Pancreas (tissue), 10 donors: ENCODE measurements at regions not wholly inside any gene's neighbourhood (a gene's known extent, or its start where the extent isn't known, plus 50 kb on each side); places are given as distances from the start of the nearest gene placed in this dataset.

Experiments
- ATAC-seq, 4 donors: fragments of 200-7000 bp; cut with Tn5 transposase; one replicate each; pipeline versions ENCODE4 v1.8.0 to v1.9.1; 2020; ENCODE audit warnings: mild to moderate bottlenecking in 4 of 4, moderate library complexity in 4 of 4
- DNase-seq, 6 donors: peaks; one replicate each; pipeline ENCODE4 v3.0.0-alpha.2; 2020
- FAIRE-seq: peaks from 2 replicates; lab custom pipeline; 2012; peaks lifted over from hg19 to GRCh38; lab: Jason Lieb, UNC
- H3K27ac ChIP-seq, 4 donors: fragments of 200-600 bp; sonication (generic); 1 replicate in 3 of 4; 2 replicates in 1 of 4; pipeline versions ENCODE4 v1.5.0 to v1.8.0; 2020
- H3K27me3 ChIP-seq, 4 donors: fragments of 200-600 bp; one replicate each; pipeline ENCODE4 v1.8.0; 2021
- H3K36me3 ChIP-seq, 3 donors: fragments of 200-600 bp; sonication (generic) in 1 of 3; one replicate each; pipeline versions ENCODE4 v1.5.0 to v1.8.0; 2020 to 2021
- H3K4me1 ChIP-seq, 3 donors: fragments of 200-600 bp; one replicate each; pipeline ENCODE4 v1.8.0; 2021
- H3K4me3 ChIP-seq, 4 donors: fragments of 200-600 bp; sonication (generic) in 2 of 4; one replicate each; pipeline versions ENCODE4 v1.5.0 to v1.8.0; 2020 to 2021
- H3K9me3 ChIP-seq, 4 donors: fragments of 200-600 bp; one replicate each; pipeline ENCODE4 v1.8.0; 2021
- whole genome bisulfite sequencing, 2 donors: extraction: QIAGEN DNeasy Blood & Tissue Kit; methylation state at CpG; one replicate each; pipeline ENCODE4 v1.1.7; 2013; 5-methylcytosine and 5-hydroxymethylcytosine counted together
- intact Hi-C, 3 donors: fragments of 100-400 bp; cut with DNase I; formaldehyde crosslinking; loops; one replicate each; pipeline versions ENCODE4 v1.11.1 to v1.14.2; 2022
- TF ChIP-seq, protein P1 (sequence below), 4 donors: fragments of 200-600 bp; sonication (generic) in 3 of 4; IDR thresholded peaks; one replicate each; pipeline versions ENCODE4 v1.5.0 to v1.8.0; 2021; ENCODE audit warnings: antibody characterized with exemption in 4 of 4
- donor health status: healthy with polysubstance abuse.
- donor health status: DM: no; HTN: no; CAD: no; lungs with moderate emphysema.
- donor health status: DM: no; HTN: no; CAD: no.
- donor health status: control.
- donor health status: control.
- donor health status: Bipolar disorder and iron deficiency.
- donor health status: DM: yes; HTN: yes; CAD: no.
- donor health status: DM: no; HTN: no; CAD: no.
- donor health status: DM: no; HTN: no; CAD: no.
- donor health status: DM: yes; HTN: yes; CAD: no.

- TF ChIP-seq, protein P1, sequence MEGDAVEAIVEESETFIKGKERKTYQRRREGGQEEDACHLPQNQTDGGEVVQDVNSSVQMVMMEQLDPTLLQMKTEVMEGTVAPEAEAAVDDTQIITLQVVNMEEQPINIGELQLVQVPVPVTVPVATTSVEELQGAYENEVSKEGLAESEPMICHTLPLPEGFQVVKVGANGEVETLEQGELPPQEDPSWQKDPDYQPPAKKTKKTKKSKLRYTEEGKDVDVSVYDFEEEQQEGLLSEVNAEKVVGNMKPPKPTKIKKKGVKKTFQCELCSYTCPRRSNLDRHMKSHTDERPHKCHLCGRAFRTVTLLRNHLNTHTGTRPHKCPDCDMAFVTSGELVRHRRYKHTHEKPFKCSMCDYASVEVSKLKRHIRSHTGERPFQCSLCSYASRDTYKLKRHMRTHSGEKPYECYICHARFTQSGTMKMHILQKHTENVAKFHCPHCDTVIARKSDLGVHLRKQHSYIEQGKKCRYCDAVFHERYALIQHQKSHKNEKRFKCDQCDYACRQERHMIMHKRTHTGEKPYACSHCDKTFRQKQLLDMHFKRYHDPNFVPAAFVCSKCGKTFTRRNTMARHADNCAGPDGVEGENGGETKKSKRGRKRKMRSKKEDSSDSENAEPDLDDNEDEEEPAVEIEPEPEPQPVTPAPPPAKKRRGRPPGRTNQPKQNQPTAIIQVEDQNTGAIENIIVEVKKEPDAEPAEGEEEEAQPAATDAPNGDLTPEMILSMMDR (IDR thresholded peaks at IDR 0.05): no peak
- WGBS, 2 donors: 44 to 55% methylated on average over 2 of the region's 2 CpGs
- Histone ChIP-seq H3K4me1 (peaks cover 0 to 7% (median 0%) of the 10 kb centered on the region in 3 donors), H3K4me3 (no peak overlapping the region), H3K27ac (no peak overlapping the region), H3K27me3 (no peaks in the 10 kb centered on the region), H3K9me3 (no peaks in the 10 kb centered on the region), H3K36me3 (no peaks in the 10 kb centered on the region)
- no peak for DNase-seq
- ATAC-seq: no peak
- intact Hi-C loops: no loop called here
- FAIRE-seq: no peak
Measured at GRCh38 chr22:27175974-27176373, 518.6 kb downstream of the MIAT start.

- Histone ChIP-seq H3K36me3 (no peaks in the 10 kb centered on the region), H3K27ac (no peak overlapping the region), H3K27me3 (no peaks in the 10 kb centered on the region), H3K4me3 (no peak overlapping the region), H3K4me1 (peaks cover 0 to 7% (median 0%) of the 10 kb centered on the region in 3 donors), H3K9me3 (no peaks in the 10 kb centered on the region)
- FAIRE-seq (no peak), ATAC-seq (no peak), DNase-seq (no peak)
- intact Hi-C loops: no loop called here
- WGBS, 2 donors: 73 to 95% methylated on average over 3 of the region's 3 CpGs
- TF ChIP-seq, protein P1 (IDR thresholded peaks at IDR 0.05): no peak
Measured at GRCh38 chr22:27179161-27179560, 521.8 kb downstream of the MIAT start.

- H3K36me3 ChIP-seq: no peaks in the 10 kb centered on the region
- 85 to 87% methylated on average over 4 of the region's 4 CpGs for WGBS, 2 donors
- TF ChIP-seq, protein P1 (IDR thresholded peaks at IDR 0.05): no peak
- no peak for ATAC-seq
- no peak for DNase-seq
- no peak for FAIRE-seq
- no peaks in the 10 kb centered on the region for H3K4me1 ChIP-seq
- no peak overlapping the region for H3K27ac ChIP-seq
- H3K27me3 ChIP-seq: no peaks in the 10 kb centered on the region
- intact Hi-C loops: no loop called here
- H3K9me3 ChIP-seq: no peaks in the 10 kb centered on the region
- H3K4me3 ChIP-seq: no peak overlapping the region
Measured at GRCh38 chr22:27181537-27181936, 524.1 kb downstream of the MIAT start.

DNA sequence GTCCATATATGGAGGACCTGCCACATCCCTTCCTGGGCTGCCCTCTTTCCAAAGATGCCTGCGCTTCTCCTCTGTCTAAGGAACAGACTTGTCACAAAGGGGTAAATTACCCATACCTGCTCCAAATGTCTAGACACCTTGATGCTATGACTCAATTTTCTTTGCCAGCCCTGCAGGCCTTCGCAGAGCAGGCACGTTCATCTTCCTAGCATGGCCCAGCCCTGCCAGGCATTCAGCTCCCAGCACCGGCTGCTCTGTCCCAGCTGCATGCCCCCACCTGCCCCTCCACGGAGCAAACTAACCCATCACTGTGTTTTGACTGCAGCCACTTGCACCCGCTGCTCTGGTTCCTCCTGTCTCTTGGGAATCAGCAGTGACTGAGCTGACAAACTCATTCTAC, 526.1 kb downstream of the MIAT start:
- TF ChIP-seq, protein P1 (IDR thresholded peaks at IDR 0.05): no peak
- FAIRE-seq: no peak
- no peaks in the 10 kb centered on the region for H3K9me3 ChIP-seq
- no peak for ATAC-seq
- intact Hi-C loops: no loop called here
- no peaks in the 10 kb centered on the region for H3K36me3 ChIP-seq
- no peak overlapping the region for H3K27ac ChIP-seq
- no peaks in the 10 kb centered on the region for H3K27me3 ChIP-seq
- no peaks in the 10 kb centered on the region for H3K4me1 ChIP-seq
- DNase-seq: no peak
- WGBS, 2 donors: 86 to 89% methylated on average over 6 of the region's 6 CpGs
- no peak overlapping the region for H3K4me3 ChIP-seq

- H3K36me3 ChIP-seq: no peaks in the 10 kb centered on the region
- intact Hi-C loops: no loop called here
- FAIRE-seq (no peak), DNase-seq (no peak), ATAC-seq (no peak)
- no peaks in the 10 kb centered on the region for H3K9me3 ChIP-seq
- no peak overlapping the region for H3K4me3 ChIP-seq
- 81 to 82% methylated on average over 3 of the region's 3 CpGs for WGBS, 2 donors
- H3K27ac ChIP-seq: no peak overlapping the region
- no peaks in the 10 kb centered on the region for H3K4me1 ChIP-seq
- TF ChIP-seq, protein P1 (IDR thresholded peaks at IDR 0.05): no peak
- H3K27me3 ChIP-seq: no peaks in the 10 kb centered on the region
Measured at GRCh38 chr22:27185099-27185709, 527.8 kb downstream of the MIAT start.
